Upper lobe of left lung (tissue), 4 donors: ENCODE measurements at regions not wholly inside any gene's neighbourhood (a gene's known extent, or its start where the extent isn't known, plus 50 kb on each side); places are given as distances from the start of the nearest gene placed in this dataset.

Source experiments
- CTCF ChIP-seq, 6 experiments: fragments of 450-650 bp in 4 of 6; fragments of 200-600 bp in 2 of 6; sonication (generic) in 2 of 6; IDR thresholded peaks; one replicate each; pipeline ENCODE4 v1.5.1; 2016 to 2019; ENCODE audit warnings: antibody characterized with exemption in 6 of 6
- POLR2A ChIP-seq, 4 donors: fragments of 450-650 bp; IDR thresholded peaks; one replicate each; pipeline ENCODE4 v1.5.1; 2016 to 2017; ENCODE audit warnings: antibody characterized with exemption in 4 of 4, mild to moderate bottlenecking in 2 of 4

- no peak for TF ChIP-seq CTCF (IDR thresholded peaks at IDR 0.05)
- TF ChIP-seq POLR2A (IDR thresholded peaks at IDR 0.05): no peak
Measured at GRCh38 chr9:95751520-95751790, 124.0 kb upstream of the ERCC6L2 start.
